Stimulated activated CD4-positive, alpha-beta T cell treated with anti-CD3 and anti-CD28 coated beads, Interleukin-15, amount 100 ng/mL, for 24 hours (primary cell): ENCODE measurements at regions not wholly inside any gene's neighbourhood (a gene's known extent, or its start where the extent isn't known, plus 50 kb on each side); places are given as distances from the start of the nearest gene placed in this dataset.
A peak's percentile ranks its signal among the peaks of the same experiment; 100 is the strongest.
"Not testable (repeated sequence)": the region's sequence is repeated elsewhere in the genome, so short reads cannot be mapped to it uniquely, and the experiment has no call there.

Experiments
- DNase-seq: peaks from one replicate; pipeline ENCODE4 v3.0.0-alpha.2; 2020

DNA sequence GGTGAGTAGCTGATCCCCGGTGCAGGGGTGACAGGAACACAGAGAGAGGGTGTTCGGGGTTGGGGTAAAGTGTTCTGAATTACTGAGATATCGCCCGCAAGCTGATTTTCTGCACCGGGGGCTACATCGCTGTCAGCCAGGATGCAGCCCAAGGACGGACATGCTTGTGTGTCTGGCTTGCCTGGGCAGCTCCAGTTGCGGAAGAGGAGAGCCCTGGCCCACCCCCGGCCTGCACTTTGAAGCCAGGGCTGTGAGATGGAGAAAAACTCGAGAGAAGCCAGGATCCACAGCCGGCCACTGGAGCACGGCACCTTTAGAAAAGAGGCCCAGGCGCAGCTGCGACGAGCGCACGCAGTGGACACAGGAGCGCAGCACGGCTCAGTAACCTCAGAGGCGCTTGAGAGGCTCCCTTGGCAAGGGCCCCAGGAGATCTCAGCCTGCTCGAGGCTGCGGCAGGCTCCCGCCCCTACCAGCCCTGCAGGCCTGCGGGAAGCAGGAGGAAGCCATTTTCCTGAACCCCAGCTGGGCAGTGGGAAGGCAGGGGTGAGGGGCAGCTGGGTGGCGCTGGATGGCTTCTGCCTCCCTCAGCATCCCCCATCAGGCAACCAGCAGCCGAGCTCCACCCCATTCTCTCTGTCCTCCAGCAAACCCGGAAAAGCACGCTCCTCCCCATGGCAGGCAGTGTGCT lies 59.2 kb downstream of the C9orf50 start:
- DNase-seq: no peak

DNA sequence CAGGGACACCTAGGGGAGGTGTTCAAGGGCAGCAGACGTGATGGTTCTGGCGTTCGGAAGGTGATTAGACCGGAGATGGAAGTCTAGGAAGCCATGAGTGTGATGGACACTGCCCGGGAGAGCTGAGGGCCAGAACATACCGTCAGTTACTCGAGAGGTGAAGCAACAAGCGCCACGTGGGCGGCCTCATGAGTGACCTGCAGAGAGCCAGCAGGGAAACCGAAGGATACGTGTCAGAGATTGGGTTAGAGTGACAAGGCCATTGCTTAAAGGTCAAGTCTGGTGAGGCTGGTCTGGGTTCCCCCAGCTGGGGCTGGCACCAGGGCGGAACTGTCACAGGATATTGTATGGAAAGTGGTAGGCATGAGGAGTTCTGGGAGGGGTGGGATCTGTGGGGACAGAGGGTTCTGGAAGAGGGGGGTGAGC lies 60.0 kb downstream of the C9orf50 start:
- no peak for DNase-seq

DNA sequence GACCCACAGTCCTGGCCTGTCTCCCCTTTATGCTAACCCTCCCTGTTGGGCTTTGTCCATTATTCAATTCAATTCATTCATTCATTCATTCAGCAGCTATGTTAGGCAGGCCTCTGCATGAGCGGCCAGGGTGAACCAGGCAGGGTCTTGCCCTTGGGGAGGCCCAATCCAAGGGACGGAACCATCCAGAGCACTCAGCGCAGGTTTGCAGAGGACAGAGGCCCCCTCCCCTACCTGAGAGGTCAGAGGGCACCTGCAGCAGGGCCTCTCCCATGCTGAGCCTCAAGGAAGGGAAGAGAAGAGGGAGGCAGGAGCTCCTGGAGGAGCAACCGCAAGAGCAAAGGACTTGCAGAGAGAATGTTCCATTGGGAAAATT lies 61.4 kb downstream of the C9orf50 start:
- no peak for DNase-seq

DNA sequence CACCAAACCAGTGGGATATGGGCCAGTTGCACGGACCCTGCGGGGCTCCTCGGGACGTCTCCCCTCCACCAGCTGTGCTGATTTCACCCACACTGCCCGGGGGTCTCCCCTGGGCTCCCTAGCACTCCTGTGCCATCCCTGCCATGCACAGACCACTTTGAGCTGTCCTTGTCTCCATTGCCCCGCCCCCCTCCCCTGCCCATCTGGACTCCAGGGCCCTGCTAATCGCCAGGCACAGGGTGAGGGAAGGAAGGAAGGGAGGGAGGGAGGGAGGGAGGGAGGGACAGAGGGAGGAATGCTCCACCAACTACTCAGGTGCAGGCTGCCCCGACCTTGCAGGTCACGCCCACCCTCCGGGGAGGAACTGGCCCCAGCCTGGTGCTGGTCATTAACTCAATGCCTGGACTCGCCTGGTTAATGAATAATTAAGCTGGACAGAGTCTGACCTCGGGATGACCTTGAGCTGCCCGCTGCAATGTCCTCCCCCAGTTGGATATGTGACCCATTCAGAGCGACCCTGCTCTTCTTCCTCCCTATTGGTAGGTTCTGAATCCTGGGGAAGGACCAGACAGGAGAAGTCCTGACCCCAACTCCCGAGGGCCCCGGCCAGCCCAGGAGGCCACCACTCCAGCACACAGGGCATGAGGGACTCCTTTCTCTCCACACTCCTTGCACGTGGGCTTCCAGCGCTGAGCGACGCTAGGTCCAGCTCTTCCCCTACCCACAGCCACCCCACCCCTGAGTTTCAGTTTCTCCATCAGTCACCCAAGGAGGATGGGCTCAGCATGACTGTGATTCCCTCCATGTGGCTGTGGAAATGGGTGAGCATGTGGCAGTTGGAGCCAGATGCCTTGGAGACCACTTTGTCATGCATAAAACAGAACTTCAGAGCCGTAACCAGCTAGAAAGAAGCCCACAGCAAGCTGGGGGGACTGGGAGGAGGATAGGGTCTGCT lies 62.1 kb downstream of the C9orf50 start:
- DNase-seq: no peak

DNA sequence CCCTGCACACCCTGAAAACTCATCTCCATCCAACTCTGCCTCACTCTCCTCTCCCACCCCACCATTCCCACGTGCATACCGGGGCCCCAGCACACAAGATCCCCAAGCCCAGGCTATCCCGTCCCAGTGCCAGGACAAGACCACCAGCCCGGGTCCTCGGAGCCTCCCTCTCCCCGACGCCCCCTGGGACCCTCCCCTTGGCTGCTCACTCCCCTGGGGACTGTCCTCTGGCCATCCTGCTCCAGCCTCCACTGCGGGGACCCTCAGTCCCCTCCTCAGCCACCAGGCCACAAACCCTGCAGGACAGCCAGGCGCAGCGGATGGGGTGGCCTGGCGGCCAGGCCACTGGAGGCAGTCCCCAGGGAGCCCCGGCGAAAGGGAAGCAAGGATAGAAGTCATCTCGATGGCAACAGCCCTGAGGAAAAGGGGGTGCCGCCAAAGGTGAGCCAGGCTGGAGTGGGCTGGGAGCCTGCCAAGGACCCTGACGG lies 62.8 kb downstream of the C9orf50 start:
- DNase-seq: no peak

DNA sequence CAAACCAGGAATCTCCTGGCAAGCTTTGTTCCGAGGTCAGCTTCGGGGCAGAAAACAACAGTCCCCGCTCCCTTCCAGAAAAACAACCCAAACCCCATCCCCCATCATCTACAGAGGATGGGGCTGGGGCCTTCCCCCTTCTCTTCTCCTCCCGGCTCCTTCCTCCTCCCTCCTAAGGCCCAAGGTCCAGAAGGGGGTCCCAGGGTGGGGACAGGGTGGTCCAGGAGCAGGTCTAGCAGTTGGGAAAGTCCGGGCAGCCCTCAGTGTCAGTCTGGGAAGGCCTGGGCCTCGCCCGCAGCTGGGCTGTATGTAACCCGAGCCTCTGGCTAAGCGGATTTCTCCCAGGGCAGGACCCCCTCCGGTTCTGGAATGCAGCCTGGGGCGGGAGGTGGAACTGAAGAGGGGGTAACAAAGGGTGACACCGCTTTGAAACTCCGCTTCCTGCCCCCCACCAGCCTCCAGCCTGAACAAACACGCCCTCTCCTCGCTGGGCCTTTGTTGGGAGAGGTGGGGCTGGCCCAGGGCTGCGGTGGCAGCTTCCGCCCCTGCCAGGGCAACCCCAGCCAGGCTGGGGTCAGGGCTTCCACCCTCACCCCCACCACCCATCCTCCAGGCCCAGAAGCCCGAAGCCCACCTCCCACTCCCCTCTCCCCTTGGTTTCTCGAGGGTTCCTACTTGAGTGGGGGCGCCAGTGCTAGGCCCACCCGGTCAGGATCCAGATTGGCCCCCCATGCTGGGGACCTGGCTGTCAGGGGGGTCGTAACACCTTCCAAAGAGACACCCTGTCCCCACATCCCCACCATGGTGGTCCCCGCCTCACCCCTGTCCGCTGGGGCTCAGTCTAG lies 63.5 kb downstream of the C9orf50 start:
- no peak for DNase-seq

DNA sequence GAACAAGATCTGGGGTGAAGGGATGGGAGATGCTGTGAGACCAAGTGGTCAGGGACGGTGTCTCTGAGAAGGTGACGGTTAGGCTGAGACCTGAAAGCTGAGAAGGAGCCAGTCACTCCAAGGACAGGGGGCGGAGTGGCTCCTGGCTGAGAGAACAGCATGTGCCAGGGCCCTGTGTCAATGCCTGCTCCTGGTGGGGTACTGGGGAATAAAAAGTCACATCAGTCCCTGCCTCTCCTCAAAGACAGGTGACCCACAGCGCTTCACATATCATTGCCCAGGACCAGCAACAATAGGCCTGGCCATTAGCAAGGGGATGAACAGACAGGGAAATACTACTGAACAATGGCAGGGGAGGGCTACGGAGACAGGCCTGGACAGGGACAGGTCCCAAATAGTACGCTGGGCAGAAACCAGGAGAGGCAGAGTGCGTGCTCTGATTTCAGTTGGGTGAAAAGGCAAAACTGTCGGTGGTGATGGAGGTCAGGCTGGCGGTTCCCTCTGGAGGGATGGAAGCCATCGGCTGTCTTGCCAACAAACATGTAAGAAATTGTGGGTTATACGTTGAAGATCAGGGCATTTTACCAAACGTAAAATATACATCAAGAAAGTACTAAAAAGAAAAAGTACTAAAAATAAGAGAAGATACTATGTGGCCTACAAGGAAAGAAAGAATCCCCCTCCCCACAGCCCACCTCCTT lies 64.3 kb downstream of the C9orf50 start:
- no peak for DNase-seq

DNA sequence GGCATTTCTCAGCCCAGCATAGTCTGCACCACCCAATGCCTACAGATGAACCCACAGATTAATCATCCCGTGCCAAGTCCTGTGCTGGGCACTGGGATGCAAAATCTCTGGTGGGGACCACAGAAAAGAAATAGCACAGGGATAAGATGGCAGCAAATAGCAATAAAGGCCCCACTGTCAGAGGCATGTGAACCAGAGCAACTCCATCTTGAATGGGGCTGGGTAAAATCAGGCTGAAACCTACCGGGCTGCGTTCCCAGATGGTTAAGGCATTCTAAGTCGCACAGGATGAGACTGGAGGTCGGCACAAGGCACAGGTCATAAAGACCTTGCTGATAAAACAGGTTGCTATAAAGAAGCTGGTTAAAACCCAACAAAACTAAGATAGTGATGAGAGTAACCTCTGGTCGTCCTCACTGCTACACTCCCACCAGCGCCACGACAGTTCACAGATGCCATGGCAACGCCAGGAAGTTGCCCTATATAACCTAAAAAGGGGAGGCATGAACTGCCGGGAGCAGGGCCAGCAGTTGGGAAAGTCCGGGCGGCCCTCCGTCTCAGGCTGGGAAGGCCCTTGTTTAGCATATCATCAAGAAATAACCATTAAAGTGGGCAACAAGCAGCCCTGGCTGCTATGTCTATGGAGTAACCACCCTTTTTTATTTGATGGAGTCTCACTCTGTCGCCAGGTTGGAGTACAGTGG lies 65.2 kb downstream of the C9orf50 start:
- DNase-seq: no peak

DNA sequence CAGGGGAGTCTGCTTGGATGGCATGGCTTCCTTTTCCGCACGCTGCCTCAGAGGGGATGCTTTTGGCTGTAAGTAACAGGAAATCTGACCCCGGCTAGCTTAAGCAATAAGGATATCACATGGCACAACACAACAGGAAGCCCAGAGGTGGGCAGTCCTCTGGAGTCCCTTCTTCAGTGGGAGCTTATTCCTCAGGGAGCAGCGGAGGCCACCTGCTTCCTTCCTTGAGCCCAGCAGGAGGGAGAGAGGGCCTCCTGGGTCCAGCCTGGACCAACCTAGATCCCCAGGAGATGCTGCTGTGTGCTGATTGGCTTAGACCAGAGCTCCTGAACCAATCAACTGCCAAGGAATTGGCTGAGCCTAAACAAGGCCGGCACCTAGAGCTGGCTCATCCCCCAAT lies 66.3 kb downstream of the C9orf50 start:
- no peak for DNase-seq

DNA sequence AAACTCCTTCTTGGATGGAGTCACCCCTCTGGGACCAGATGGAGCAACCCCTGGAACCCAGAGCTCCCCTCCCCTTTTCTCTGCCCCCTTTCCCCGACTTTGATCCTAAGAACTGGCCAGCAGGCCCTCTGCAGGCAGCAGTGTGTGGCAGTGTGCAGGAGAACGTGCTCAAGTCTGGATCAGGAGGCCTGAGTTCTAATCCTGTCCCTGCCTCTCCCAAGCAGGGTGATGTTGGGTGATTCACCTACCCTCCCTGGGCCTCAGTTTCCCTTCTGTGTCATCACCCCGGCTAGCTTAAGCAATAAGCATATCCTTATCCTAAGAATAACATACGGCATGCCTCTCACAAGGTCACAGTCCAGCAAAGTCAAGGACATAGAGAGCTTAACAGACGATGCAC lies 67.6 kb downstream of the C9orf50 start:
- DNase-seq: no peak

DNA sequence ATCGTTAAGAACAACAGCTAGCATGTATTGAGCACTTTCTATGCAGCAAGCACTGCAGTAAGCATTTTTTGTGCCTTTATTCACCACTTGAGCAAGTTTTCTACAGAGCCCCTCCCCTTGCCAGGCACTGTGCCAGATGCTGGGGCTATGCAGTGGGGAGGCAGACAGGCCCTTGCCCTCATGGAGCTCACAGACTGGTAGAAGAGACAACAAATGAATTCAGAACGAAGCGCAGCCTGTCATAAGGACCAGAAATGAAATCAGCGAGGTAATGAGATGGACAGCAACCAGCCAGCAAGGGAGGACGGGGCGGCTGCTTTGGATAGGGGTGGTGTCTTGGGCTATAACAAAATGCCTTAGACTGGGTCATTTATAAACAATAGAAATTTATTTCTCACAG lies 68.8 kb downstream of the C9orf50 start:
- DNase-seq: no peak

DNA sequence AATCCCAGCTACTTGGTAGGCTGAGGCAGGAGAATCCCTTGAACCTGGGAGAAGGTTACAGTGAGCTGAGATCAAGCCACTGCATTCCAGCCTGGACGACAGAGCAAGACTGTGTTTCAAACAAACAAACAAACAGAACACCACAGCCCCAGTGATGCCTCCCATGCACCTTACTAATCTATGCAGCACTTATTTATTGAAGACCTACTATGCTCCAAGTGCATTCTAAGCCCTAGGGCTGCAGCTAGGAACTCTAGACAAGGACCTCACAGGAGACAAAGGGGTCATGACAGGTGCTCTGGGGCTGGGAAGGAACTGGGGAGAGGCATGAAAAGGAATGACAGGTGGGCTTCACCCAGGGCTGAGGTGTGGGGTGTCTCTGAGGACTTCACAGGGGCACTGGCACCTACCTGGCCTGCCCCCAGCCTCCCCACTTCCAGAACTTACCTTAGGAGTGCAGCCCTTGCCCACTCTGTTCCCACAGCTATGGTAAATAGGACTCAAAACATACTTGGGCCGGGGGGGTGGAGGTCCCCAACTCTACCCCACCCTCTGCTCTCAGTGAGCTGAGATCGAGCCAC lies 69.4 kb downstream of the C9orf50 start:
- no peak for DNase-seq

DNA sequence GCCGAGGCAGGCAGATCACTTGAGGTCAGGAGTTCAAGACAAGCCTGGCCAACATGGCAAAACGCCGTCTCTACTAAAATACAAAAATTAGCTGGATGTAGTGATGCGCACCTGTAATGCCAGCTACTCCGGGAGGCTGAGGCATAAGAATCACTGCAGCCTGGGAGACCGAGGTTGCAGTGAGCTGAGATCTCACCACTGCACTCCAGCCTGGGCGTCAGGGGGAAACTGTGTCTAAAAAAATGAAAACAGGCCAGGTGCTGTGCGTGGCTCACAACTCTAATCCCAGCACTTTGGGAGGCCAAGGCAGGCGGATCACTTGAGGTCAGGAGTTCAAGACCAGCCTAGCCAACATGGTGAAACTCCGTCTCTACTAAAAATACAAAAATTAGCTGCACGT lies 69.9 kb downstream of the C9orf50 start:
- DNase-seq: not testable (repeated sequence)

DNA sequence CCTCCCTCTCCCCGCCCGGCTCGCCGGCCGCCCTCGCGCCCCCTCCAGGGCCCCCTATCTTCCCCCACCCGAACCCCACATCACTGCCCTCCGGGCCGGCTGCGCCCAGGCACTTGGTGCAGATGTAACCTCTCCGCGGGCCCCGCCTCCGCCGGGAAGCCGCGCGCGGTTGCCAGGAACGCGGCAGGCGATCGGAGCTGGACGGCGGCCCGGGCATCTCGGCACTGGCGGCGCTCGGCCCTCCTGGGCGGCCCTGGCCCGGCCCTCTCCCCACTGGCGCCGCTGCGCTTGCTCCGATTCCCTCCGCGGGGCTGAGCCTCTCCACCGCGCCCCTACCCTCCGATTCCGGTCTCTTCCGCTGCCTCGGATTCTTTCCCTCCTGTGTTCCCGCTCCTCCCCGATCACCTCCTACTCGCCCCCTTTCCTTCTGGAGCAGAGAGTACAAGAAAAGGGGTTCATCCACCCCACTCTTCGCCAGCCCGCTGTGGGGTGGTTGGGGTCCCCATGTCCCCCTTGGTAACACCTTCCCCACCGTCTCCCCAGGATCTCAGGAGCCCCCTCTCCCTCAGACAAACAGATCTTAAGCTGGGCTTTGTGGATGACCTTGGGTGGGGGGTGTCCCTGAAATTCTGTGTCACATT lies 70.6 kb downstream of the C9orf50 start:
- DNase-seq: peak; percentile 46

DNA sequence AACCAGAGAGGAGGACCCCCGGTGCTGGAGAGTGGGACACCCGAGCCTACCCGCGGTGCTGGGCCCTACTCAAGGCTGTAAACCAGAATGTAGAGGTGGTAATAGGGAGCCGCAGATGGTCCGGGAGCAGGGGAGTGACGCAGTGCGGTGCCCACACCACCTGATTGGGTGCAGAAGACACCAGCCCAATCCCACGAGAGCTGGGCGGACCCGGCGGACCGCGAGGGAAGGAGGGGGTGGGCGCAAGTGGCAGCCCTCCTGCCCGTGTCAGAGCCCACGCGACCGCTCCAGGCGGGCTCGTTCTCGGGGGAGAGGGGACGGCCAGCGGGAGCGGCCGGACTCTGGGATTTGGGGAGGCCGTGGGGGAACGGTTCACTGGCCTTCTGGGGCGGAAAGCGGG lies 71.2 kb downstream of the C9orf50 start:
- DNase-seq: no peak

DNA sequence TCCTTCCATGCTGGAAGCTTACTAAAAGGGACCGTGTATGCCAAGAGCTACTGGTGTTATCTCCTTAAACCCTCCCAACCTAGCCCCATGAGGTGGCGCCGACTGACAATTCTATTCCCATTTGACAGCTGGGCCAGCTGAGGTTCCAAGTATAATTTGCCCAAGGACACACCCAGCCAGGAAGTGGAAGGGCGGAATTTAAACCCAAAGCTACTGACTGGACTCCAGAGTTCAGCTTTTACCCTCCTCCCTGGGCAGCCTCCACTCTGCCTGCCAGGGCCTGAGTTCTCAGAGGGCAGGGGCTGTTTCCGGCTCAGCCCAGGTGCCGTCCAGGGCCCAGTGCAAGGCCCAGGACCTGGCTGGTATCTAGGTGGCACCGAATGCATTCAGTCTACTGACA lies 71.8 kb downstream of the C9orf50 start:
- DNase-seq: no peak

DNA sequence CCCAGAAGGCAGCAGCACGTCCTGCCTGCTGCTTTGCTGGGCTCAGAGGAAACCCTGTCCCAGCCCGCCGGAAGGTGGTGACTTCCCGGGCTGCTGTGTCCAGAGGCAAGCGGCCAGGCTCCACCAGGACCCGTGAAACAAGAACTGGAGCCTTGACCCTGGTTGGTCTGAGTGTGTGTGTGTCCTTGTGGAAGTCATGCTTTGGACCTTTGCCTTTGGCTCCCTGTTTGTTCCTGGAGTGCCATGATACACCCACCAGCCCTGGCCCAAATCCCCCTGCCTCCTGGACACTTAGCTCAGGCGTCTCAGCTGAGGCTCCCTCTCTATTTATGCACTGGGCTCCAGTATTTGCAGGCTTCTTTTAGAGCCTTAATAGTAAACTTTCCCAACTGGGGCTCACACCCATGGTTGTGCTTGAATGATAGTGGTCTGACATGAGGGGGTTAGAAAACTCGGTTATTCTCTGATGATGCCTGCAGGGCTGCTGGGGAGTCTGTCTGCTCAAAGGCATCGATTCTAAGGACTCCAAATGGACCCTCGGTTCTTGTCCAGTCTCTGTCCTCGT lies 72.2 kb downstream of the C9orf50 start:
- no peak for DNase-seq

DNA sequence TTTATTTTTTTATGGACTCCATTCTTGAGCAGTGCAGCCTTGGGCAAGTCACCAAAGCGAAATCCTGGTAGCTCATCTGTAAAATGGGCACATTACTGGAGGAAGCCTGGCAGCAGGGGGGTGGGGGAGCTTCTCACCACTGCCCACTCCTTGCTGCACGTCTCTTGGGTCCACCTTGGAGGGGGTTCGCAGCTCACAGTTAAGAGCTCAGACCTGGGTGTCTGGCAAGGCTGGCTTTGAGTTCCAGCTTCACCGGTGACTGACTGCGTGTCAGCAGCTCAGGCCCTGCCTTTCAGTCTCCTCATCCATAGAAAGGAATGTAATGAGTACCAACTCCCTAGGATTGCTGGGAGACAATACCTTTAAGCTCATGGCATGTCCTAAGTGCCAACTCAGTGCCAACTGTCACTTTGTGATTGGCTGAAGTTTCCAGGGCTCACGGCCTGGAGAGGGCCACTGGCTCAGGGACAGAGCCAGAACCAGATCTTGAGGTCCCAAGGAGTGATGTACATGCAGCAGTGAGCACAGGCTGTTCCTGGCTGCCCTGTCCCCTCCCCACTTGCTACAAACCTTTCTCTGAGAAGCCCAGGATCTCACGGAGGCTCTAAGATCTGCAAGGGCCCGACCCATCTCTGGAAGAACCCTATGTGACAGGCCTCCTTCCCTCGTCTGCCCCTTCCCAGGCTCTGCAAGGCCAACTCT lies 72.9 kb downstream of the C9orf50 start:
- no peak for DNase-seq

DNA sequence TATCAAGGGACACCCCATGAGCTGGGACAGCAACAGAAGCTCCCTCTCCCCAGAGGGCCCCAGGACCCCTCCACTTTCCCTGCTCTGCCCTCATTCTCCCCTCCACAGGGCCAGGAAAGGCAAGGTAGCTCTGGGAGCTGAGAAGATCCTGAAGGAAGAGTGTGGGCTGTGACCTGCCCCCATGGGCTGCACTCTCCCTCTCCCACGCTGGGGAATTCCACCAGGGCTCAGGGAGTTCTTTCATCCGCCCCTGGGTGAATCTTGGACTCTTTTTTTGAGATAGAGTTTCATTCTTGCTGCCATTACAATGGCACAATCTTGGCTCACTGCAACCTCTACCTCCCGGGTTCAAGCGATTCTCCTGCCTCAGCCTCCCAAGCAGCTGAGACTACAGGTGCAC lies 73.8 kb downstream of the C9orf50 start:
- no peak for DNase-seq

DNA sequence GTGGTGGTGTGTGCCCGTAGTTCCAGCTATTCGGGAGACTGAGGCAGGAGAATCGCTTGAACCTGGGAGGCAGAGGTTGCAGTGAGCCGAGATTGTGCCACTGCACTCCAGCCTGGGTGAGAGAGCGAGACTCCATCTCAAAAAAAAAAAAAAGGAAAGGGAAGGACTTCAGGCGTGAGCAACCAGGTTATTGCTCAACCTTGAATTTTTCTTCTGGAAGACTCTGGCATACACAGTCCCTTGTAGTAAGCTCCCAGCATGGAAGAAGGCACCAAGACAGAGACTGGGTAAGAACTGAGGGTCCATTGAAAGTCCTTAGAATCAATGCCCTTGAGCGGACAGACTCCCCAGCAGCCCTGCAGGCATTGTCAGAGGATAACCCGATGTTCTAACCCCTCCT lies 75.0 kb downstream of the C9orf50 start:
- not testable (repeated sequence) for DNase-seq
